Spinal cord (tissue), 9 donors: ENCODE measurements at regions not wholly inside any gene's neighbourhood (a gene's known extent, or its start where the extent isn't known, plus 50 kb on each side); places are given as distances from the start of the nearest gene placed in this dataset.
A peak's percentile ranks its signal among the peaks of the same experiment; 100 is the strongest.
"Not testable (repeated sequence)": the region's sequence is repeated elsewhere in the genome, so short reads cannot be mapped to it uniquely, and the experiment has no call there.

ENCODE experiments used
- DNase-seq, 6 donors: peaks; one replicate each; pipeline versions ENCODE4 v3.0.0 to v3.0.0-alpha.2; 2013 to 2015; ENCODE audit warnings: low spot score in 6 of 6, low read depth in 4 of 6
- H3K27ac ChIP-seq: one replicate; pipeline ENCODE4 v1.5.1; 2013; ENCODE audit warnings: low read depth, low read length, control low read depth
- H3K27me3 ChIP-seq: one replicate; pipeline ENCODE4 v1.6.1; 2013; ENCODE audit warnings: low read length; ENCODE audit not compliant: control insufficient read depth, insufficient read depth
- H3K36me3 ChIP-seq: one replicate; pipeline ENCODE4 v1.6.1; 2013; ENCODE audit warnings: low read length; ENCODE audit not compliant: control insufficient read depth, insufficient read depth
- H3K4me1 ChIP-seq: one replicate; pipeline ENCODE4 v1.6.1; 2013; ENCODE audit warnings: low read length; ENCODE audit not compliant: control insufficient read depth, insufficient read depth
- H3K4me3 ChIP-seq: one replicate; pipeline ENCODE4 v1.5.1; 2013; ENCODE audit warnings: low read depth, low read length, control low read depth
- H3K9me3 ChIP-seq: one replicate; pipeline ENCODE4 v1.6.1; 2013; ENCODE audit warnings: low read length; ENCODE audit not compliant: control insufficient read depth, insufficient read depth
- WGBS: methylation state at CpG from one replicate; pipeline ENCODE4 v1.1.5; 2013; ENCODE audit warnings: missing lambda C conversion rate; ENCODE audit not compliant: insufficient coverage; 5-methylcytosine and 5-hydroxymethylcytosine counted together
- donor health status: healthy.

DNA sequence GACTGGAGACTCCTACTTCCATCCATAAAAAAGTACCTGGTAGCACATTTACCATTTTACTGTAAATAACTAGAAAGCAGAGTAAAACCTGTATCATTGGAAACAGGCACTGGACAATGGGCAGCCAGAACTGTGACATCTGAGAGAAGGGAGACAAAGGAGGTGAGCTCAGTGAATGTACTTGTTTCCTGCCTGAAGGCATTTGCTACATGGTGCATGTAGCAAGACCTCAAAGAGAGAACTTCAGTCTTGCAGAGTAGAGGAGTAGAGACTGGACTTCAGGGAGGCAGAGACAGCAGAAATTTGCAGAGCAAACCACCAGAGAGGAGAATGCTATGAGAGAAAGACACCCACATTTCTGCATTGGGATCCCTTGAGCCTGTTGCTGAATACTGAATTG lies 171.0 kb upstream of the CCN2 start:
- Histone ChIP-seq H3K9me3 (no peaks in the 10 kb centered on the region), H3K27ac (no peak overlapping the region)

GRCh38 chr6:132118144-132118543 lies 167.0 kb upstream of the CCN2 start:
- Histone ChIP-seq H3K4me3 (no peak overlapping the region), H3K27me3 (no peaks in the 10 kb centered on the region), H3K27ac (no peak overlapping the region), H3K36me3 (no peaks in the 10 kb centered on the region), H3K9me3 (no peaks in the 10 kb centered on the region), H3K4me1 (no peaks in the 10 kb centered on the region)
- DNase-seq, result no peak
- WGBS, result 100% methylated on average over 1 of the region's 1 CpG

More for the DNA sequence above, 171.0 kb upstream of the CCN2 start:
- no peaks in the 10 kb centered on the region for H3K4me1 ChIP-seq
- H3K4me3 ChIP-seq, result no peak overlapping the region
- H3K36me3 ChIP-seq, result no peaks in the 10 kb centered on the region
- H3K27me3 ChIP-seq, result no peaks in the 10 kb centered on the region
- DNase-seq, result peak in 1 of 6 donors; percentile 5

GRCh38 chr6:132115714-132116366 lies 164.7 kb upstream of the CCN2 start:
- H3K27me3 ChIP-seq, result no peaks in the 10 kb centered on the region
- H3K9me3 ChIP-seq, result no peaks in the 10 kb centered on the region
- H3K36me3 ChIP-seq, result no peaks in the 10 kb centered on the region
- no peak overlapping the region for H3K27ac ChIP-seq
- DNase-seq, result no peak
- H3K4me1 ChIP-seq, result no peaks in the 10 kb centered on the region
- H3K4me3 ChIP-seq, result no peak overlapping the region
- WGBS, result 100% methylated on average over 1 of the region's 7 CpGs

DNA sequence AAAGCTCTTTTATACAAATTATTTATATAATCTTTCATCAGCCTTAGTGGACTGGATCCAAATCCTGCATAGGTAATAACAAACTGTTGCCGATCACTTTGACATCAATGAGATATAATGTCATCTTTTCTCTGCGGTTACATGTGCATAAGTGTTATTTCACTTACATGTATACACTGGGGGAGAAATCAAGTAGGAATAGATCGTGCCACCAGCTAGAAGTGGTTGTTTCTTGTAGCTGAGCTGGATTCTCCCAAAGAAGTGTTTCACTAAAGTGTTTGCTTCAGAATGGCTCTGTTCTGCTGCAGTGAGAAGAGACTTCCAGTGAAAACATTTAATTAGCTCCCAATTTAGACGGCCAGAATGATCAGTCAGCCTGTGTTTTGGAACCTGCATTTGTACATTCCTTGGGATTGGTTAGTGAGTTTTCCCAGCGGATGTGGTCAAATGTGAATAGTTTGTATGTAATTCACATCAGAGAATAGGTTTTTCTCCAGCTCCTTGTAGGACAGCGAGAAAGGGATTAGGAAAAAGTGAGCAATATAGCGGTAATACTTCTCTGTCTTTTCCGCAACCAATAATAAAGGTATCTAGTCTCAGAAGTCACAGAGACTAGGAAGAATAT lies 163.1 kb upstream of the CCN2 start:
- WGBS, result 80% methylated on average over 2 of the region's 8 CpGs
- no peaks in the 10 kb centered on the region for H3K9me3 ChIP-seq
- H3K4me3 ChIP-seq, result no peak overlapping the region
- no peak overlapping the region for H3K27ac ChIP-seq
- no peaks in the 10 kb centered on the region for H3K4me1 ChIP-seq
- H3K36me3 ChIP-seq, result no peaks in the 10 kb centered on the region
- H3K27me3 ChIP-seq, result no peaks in the 10 kb centered on the region
- DNase-seq, result peak in 1 of 6 donors; percentile 26

GRCh38 chr6:132109752-132110151 lies 158.6 kb upstream of the CCN2 start:
- H3K9me3 ChIP-seq, DNase-seq, H3K4me1 ChIP-seq, H3K27me3 ChIP-seq, H3K36me3 ChIP-seq, H3K27ac ChIP-seq, H3K4me3 ChIP-seq: not testable (repeated sequence)
- WGBS, result 94% methylated on average over 6 of the region's 6 CpGs

DNA sequence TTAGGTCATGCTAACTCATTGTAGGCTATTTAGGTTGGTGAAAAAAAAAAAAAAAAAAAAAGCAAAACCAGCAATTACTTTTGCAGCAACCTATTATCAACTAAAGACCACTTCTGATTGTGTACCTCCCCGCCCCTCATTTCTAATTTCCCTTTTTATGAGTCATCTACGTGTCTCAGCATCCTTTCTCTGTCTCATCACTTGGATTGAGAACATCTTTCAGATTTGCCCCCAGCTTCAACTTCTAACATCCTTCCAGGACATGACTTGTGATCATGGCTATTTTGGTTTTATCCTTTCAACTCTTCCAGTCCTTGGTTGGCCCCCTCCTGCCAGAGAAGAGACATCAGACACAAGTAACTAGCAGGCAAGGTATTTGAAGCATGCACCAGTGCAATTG lies 156.7 kb upstream of the CCN2 start:
- Histone ChIP-seq H3K27ac (no peak overlapping the region), H3K4me1 (no peaks in the 10 kb centered on the region), H3K27me3 (no peaks in the 10 kb centered on the region), H3K36me3 (no peaks in the 10 kb centered on the region), H3K4me3 (no peak overlapping the region), H3K9me3 (no peaks in the 10 kb centered on the region)
- 77% methylated on average over 2 of the region's 2 CpGs for WGBS
- no peak for DNase-seq

GRCh38 chr6:132101535-132101934 lies 150.4 kb upstream of the CCN2 start:
- Histone ChIP-seq H3K9me3 (no peaks in the 10 kb centered on the region), H3K36me3 (no peaks in the 10 kb centered on the region), H3K27me3 (no peaks in the 10 kb centered on the region), H3K27ac (no peak overlapping the region), H3K4me3 (no peak overlapping the region), H3K4me1 (no peaks in the 10 kb centered on the region)
- no CpG with 5 or more reads among the region's 3 CpGs for WGBS
- no peak for DNase-seq

- DNase-seq, result no peak
- Histone ChIP-seq H3K4me1 (no peaks in the 10 kb centered on the region), H3K9me3 (no peaks in the 10 kb centered on the region), H3K27ac (no peak overlapping the region), H3K36me3 (no peaks in the 10 kb centered on the region), H3K4me3 (no peak overlapping the region), H3K27me3 (no peaks in the 10 kb centered on the region)
- WGBS, result no CpG with 5 or more reads among the region's 4 CpGs
Measured at GRCh38 chr6:132100388-132100990, 149.3 kb upstream of the CCN2 start.

- H3K9me3 ChIP-seq, result peaks cover 2% of the 10 kb centered on the region
- DNase-seq, result no peak
- WGBS, result 100% methylated on average over 2 of the region's 5 CpGs
- no peaks in the 10 kb centered on the region for H3K27me3 ChIP-seq
- no peak overlapping the region for H3K4me3 ChIP-seq
- no peaks in the 10 kb centered on the region for H3K4me1 ChIP-seq
- no peaks in the 10 kb centered on the region for H3K36me3 ChIP-seq
- no peak overlapping the region for H3K27ac ChIP-seq
Measured at GRCh38 chr6:132096996-132097395, 145.8 kb upstream of the CCN2 start.

GRCh38 chr6:132096245-132096644 lies 145.1 kb upstream of the CCN2 start:
- Histone ChIP-seq H3K27ac (no peak overlapping the region), H3K4me3 (no peak overlapping the region), H3K36me3 (no peaks in the 10 kb centered on the region), H3K9me3 (peaks cover 2% of the 10 kb centered on the region), H3K4me1 (no peaks in the 10 kb centered on the region), H3K27me3 (no peaks in the 10 kb centered on the region)
- no CpG with 5 or more reads among the region's 3 CpGs for WGBS
- no peak for DNase-seq
